ENCODE measurements at regions not wholly inside any gene's neighbourhood (a gene's known extent, or its start where the extent isn't known, plus 50 kb on each side); places are given as distances from the start of the nearest gene placed in this dataset.

DNA sequence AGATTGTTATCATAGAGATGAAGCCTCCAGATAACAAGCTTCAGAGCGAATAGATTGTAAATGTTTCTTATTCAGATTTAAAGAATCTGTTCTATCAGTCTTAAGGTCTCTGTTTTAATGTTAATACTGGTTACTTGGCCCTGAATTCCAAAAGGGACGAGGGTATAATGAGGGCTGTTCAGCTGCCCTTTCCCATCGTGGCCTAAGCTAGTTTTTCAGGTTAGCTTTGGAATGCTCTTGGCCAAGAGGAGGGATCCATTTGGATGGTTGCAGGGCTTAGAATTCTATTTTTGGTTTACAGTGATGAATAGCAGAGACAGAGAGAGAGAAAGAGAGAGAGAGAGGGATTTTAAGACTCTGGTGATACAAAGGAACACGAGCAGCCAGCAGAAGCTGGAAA lies 62.8 kb upstream of the UFL1 start:
- no peak for ATAC-seq

DNA sequence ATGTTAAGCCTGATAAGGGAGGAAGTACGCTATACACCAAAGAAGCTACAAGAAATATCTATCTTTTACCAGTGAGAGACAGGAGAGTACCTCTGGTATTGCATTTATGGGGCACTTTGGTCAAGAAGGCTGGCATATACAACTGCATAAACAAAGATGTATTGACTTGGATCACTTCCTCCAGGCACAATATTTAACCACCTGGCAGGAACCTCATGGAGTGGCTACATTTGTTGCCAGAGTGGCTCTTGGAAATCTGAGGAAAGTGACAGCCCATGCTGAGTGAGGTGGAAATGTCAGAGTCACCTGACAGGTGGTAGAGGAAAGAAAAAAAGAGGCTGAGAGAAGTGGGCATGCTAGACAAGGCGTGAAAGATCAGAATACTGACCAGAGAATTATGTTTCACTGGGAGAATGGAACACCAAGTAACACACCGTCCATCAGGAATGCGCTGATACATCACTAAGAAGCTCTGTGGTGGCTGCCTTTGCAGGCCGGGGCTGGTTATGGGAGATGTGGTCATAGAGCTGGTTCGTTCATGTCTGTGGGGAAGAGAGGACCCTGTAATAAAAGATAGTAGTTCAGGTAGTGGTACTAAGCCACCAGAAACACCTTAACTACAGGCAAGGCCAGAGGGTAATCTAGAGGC lies 61.4 kb upstream of the UFL1 start:
- TF ChIP-seq, protein P1, sequence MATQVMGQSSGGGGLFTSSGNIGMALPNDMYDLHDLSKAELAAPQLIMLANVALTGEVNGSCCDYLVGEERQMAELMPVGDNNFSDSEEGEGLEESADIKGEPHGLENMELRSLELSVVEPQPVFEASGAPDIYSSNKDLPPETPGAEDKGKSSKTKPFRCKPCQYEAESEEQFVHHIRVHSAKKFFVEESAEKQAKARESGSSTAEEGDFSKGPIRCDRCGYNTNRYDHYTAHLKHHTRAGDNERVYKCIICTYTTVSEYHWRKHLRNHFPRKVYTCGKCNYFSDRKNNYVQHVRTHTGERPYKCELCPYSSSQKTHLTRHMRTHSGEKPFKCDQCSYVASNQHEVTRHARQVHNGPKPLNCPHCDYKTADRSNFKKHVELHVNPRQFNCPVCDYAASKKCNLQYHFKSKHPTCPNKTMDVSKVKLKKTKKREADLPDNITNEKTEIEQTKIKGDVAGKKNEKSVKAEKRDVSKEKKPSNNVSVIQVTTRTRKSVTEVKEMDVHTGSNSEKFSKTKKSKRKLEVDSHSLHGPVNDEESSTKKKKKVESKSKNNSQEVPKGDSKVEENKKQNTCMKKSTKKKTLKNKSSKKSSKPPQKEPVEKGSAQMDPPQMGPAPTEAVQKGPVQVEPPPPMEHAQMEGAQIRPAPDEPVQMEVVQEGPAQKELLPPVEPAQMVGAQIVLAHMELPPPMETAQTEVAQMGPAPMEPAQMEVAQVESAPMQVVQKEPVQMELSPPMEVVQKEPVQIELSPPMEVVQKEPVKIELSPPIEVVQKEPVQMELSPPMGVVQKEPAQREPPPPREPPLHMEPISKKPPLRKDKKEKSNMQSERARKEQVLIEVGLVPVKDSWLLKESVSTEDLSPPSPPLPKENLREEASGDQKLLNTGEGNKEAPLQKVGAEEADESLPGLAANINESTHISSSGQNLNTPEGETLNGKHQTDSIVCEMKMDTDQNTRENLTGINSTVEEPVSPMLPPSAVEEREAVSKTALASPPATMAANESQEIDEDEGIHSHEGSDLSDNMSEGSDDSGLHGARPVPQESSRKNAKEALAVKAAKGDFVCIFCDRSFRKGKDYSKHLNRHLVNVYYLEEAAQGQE (IDR thresholded peaks at IDR 0.05; ENCODE audit: insufficient read depth in 1 of 2, low read depth in 2 of 2, low read length in 1 of 2), result no peak
- TF ChIP-seq POLR2AphosphoS5 (IDR thresholded peaks at IDR 0.05; ENCODE audit: low read depth, low read length) (no peak), SIN3A (IDR thresholded peaks at IDR 0.05; ENCODE audit: borderline replicate concordance, insufficient read depth, low read depth, low read length) (no peak), TCF7L2 (IDR thresholded peaks at IDR 0.05; ENCODE audit: low read depth, low read length) (no peak)
- TF ChIP-seq, protein P2, sequence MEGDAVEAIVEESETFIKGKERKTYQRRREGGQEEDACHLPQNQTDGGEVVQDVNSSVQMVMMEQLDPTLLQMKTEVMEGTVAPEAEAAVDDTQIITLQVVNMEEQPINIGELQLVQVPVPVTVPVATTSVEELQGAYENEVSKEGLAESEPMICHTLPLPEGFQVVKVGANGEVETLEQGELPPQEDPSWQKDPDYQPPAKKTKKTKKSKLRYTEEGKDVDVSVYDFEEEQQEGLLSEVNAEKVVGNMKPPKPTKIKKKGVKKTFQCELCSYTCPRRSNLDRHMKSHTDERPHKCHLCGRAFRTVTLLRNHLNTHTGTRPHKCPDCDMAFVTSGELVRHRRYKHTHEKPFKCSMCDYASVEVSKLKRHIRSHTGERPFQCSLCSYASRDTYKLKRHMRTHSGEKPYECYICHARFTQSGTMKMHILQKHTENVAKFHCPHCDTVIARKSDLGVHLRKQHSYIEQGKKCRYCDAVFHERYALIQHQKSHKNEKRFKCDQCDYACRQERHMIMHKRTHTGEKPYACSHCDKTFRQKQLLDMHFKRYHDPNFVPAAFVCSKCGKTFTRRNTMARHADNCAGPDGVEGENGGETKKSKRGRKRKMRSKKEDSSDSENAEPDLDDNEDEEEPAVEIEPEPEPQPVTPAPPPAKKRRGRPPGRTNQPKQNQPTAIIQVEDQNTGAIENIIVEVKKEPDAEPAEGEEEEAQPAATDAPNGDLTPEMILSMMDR (IDR thresholded peaks at IDR 0.05), result no peak
- Histone ChIP-seq H3K9me3 (ENCODE audit: control insufficient read depth, insufficient read depth, low read depth, low read length) (no peaks in the 10 kb centered on the region), H3K36me3 (ENCODE audit: control insufficient read depth, insufficient read depth, low read length) (no peaks in the 10 kb centered on the region), H3K4me1 (ENCODE audit: control insufficient read depth, insufficient read depth, low read length) (no peaks in the 10 kb centered on the region), H3K27ac (ENCODE audit: low read length) (no peak overlapping the region), H3K4me3 (ENCODE audit: low read depth in 2 of 2, low read length in 2 of 2) (no peak overlapping the region), H3K27me3 (ENCODE audit: control insufficient read depth, insufficient read depth, low read length) (no peaks in the 10 kb centered on the region)
- no TSS peak for BruUV-seq (replicated peaks)
- intact Hi-C loops (cut with micrococcal nuclease; ENCODE audit: unreplicated experiment) (no loop called here), in situ Hi-C loops (cut with HindIII; ENCODE audit: low pct_unique_long_range_greater_than_20kb, low sequenced_read_pairs) (no loop called here)
- DNase-seq (ENCODE audit: low read depth, low spot score), result no peak
- CTCF ChIA-PET, result no interaction called here
- POLR2A ChIA-PET, result no interaction called here
- ATAC-seq, result no peak

More for the DNA sequence above, 62.8 kb upstream of the UFL1 start:
- POLR2A ChIA-PET, result no interaction called here
- TF ChIP-seq, protein P1 (IDR thresholded peaks at IDR 0.05; ENCODE audit: insufficient read depth in 1 of 2, low read depth in 2 of 2, low read length in 1 of 2), result no peak
- no peak for TF ChIP-seq POLR2AphosphoS5 (IDR thresholded peaks at IDR 0.05; ENCODE audit: low read depth, low read length)
- TF ChIP-seq, protein P2 (IDR thresholded peaks at IDR 0.05), result no peak
- no peak for TF ChIP-seq TCF7L2 (IDR thresholded peaks at IDR 0.05; ENCODE audit: low read depth, low read length)
- no peak for TF ChIP-seq SIN3A (IDR thresholded peaks at IDR 0.05; ENCODE audit: borderline replicate concordance, insufficient read depth, low read depth, low read length)
- Histone ChIP-seq H3K36me3 (ENCODE audit: control insufficient read depth, insufficient read depth, low read length) (no peaks in the 10 kb centered on the region), H3K4me1 (ENCODE audit: control insufficient read depth, insufficient read depth, low read length) (no peaks in the 10 kb centered on the region), H3K27me3 (ENCODE audit: control insufficient read depth, insufficient read depth, low read length) (no peaks in the 10 kb centered on the region), H3K4me3 (ENCODE audit: low read depth in 2 of 2, low read length in 2 of 2) (no peak overlapping the region), H3K27ac (ENCODE audit: low read length) (no peak overlapping the region), H3K9me3 (ENCODE audit: control insufficient read depth, insufficient read depth, low read depth, low read length) (no peaks in the 10 kb centered on the region)
- intact Hi-C loops (cut with micrococcal nuclease; ENCODE audit: unreplicated experiment), result no loop called here
- in situ Hi-C loops (cut with HindIII; ENCODE audit: low pct_unique_long_range_greater_than_20kb, low sequenced_read_pairs), result no loop called here
- DNase-seq (ENCODE audit: low read depth, low spot score), result no peak
- BruUV-seq (replicated peaks), result no TSS peak
- CTCF ChIA-PET, result no interaction called here

All from Panc1 (cell line).